SK-N-MC (cell line): ENCODE measurements at regions not wholly inside any gene's neighbourhood (a gene's known extent, or its start where the extent isn't known, plus 50 kb on each side); places are given as distances from the start of the nearest gene placed in this dataset.

Experiments
- DNase-seq: peaks from one replicate; pipeline ENCODE4 v3.0.0-alpha.2; 2011; ENCODE audit warnings: low read depth, low spot score
- H3K27ac ChIP-seq: fragments of 200-600 bp; sonication (generic); 2 replicates; pipeline ENCODE4 v1.5.1; 2016; ENCODE audit warnings: mixed run types
- H3K36me3 ChIP-seq: fragments of 200-600 bp; sonication (generic); 2 replicates; pipeline ENCODE4 v1.6.1; 2017; ENCODE audit warnings: antibody characterized with exemption, low read length, mixed read lengths; ENCODE audit not compliant: insufficient read depth
- H3K4me3 ChIP-seq: fragments of 200-600 bp; sonication (generic); 2 replicates; pipeline ENCODE4 v1.5.1; 2016
- H3K9ac ChIP-seq: fragments of 200-600 bp; sonication (generic); 2 replicates; pipeline ENCODE4 v1.8.0; 2017; ENCODE audit warnings: mixed run types, mixed read lengths; ENCODE audit not compliant: insufficient read length
- H3K9me3 ChIP-seq: fragments of 200-600 bp; sonication (generic); 2 replicates; pipeline ENCODE4 v1.6.1; 2017; ENCODE audit warnings: low read depth, mild to moderate bottlenecking, antibody characterized with exemption, low read length, moderate library complexity, mixed read lengths
- EZH2 ChIP-seq: fragments of 200-600 bp; sonication (generic); IDR thresholded peaks from one replicate; pipeline ENCODE4 v1.6.1; 2017; ENCODE audit warnings: antibody characterized with exemption
- FOXP2 ChIP-seq: optimal IDR thresholded peaks from 2 replicates; pipeline ENCODE3; 2011; ENCODE audit warnings: mild to moderate bottlenecking, moderate library complexity; ENCODE audit not compliant: insufficient read depth; ENCODE audit errors: extremely low read length, control extremely low read depth
- POLR2AphosphoS5 ChIP-seq: IDR thresholded peaks from 2 replicates; pipeline ENCODE4 v1.6.1; 2012; ENCODE audit warnings: mild to moderate bottlenecking, low read depth, low read length, borderline replicate concordance

DNA sequence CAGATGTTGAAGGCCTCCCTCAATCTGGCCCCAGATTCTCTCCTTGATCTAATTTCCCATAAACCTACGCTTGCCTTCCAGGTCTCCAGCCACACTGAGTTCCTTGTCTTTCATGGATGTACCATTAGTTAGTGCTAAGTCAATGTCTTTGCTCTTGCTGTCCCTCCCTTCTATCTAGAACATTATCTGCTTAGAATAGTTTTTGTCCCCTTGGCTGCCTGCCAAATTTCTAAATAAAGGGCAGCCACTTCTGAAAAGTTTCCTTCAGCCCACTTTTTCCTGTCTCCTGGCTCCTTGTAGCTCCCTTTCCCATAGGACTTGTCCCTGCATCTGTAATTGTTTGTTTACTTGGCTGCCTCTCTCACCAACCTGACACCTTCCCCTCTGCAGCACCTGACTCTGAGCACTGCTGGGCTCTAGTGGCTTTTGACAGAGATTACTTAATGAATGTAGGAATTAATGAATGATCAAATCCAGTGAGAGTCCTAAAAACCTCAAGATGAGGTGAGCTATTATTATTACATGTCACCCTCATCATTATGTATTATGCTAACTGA, 58.3 kb downstream of the CXCL12 start:
- Histone ChIP-seq H3K9me3 (no peaks in the 10 kb centered on the region), H3K4me3 (no peak overlapping the region), H3K9ac (no peak overlapping the region), H3K27ac (no peak overlapping the region), H3K36me3 (no peaks in the 10 kb centered on the region)
- TF ChIP-seq POLR2AphosphoS5, result no peak
- DNase-seq, result no peak

DNA sequence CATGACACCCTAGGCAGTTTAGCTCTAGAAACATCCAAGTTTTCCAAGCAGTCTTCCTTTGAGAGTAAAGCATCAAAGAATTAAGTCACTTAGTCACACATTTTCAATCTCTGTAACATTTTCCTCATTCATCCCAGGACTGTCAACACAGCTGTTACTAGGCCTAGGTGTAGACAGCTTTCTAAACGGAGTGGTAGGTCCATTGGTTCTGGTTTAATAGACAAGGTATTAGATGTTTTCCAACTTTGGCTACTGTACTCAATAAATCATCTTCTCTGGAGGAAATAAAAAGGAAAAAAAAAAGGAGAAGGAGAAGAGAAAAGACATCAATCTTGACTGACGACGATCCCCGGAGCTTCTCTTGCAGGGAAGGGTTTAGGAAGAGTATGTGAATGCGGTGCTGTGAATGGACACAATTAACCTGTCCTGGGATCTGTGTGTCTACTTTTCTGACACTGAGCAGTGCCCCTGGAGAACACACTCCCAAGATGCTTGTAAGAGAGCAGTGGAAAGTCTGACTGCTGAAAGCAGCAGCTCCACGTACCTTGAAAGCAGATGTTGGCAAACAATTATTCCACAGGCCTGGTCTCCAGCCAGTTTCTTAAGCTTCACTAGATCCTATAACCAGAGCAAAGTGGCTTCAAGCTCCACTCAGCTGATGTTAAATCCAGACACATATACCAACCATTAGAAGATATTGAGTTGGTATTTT, 59.1 kb downstream of the CXCL12 start:
- Histone ChIP-seq H3K9ac (no peak overlapping the region), H3K36me3 (no peaks in the 10 kb centered on the region), H3K9me3 (no peaks in the 10 kb centered on the region), H3K4me3 (no peak overlapping the region), H3K27ac (no peak overlapping the region)
- no peak for TF ChIP-seq EZH2
- TF ChIP-seq FOXP2, result no peak
- TF ChIP-seq POLR2AphosphoS5, result no peak
- no peak for DNase-seq

DNA sequence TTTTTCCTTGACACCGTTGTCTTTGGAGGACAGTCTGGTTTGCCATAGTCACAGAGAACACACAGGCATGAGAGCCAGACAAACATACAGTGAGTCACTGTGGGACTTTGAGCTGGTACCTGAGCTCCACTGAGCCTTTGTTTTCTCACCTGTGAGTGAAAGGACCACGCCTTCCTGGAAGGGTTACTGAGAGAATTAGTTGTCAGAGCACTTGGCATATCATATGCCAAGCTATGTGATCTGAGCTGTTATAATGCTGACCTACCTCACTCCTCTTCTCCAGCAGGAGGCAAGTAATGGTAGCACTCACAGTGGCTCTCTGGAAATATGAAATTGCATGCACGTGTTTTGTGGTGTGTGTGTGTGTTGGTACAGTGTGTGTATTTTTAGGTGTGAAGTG, 59.7 kb downstream of the CXCL12 start:
- Histone ChIP-seq H3K9ac (no peak overlapping the region), H3K9me3 (no peaks in the 10 kb centered on the region), H3K36me3 (no peaks in the 10 kb centered on the region), H3K4me3 (no peak overlapping the region), H3K27ac (no peak overlapping the region)
- DNase-seq, result no peak
- no peak for TF ChIP-seq EZH2
- TF ChIP-seq FOXP2, result no peak
- no peak for TF ChIP-seq POLR2AphosphoS5

DNA sequence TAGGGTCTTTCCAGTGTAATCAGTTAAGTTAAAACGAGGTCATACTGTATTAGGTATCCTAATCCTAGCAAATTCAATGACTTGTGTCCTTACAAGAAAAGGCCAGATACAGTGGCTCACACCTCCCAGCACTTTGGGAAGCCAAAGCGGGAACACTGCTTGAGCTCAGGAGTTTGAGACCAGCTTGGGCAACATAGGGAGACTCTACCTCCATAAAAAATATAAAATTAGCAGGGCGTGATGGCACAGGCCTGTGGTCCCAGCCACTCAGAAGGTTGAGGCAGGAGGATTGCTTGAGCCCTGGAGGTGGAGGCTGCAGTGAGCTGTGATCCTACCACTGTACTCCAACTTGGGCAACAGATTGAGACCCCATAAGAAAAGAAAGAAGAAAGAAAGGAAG, 61.1 kb downstream of the CXCL12 start:
- H3K36me3 ChIP-seq, result no peaks in the 10 kb centered on the region
- no peak overlapping the region for H3K4me3 ChIP-seq
- no peak for DNase-seq
- TF ChIP-seq EZH2 (no peak), POLR2AphosphoS5 (no peak)
- no peak overlapping the region for H3K9ac ChIP-seq
- H3K27ac ChIP-seq, result no peak overlapping the region
- H3K9me3 ChIP-seq, result no peaks in the 10 kb centered on the region

DNA sequence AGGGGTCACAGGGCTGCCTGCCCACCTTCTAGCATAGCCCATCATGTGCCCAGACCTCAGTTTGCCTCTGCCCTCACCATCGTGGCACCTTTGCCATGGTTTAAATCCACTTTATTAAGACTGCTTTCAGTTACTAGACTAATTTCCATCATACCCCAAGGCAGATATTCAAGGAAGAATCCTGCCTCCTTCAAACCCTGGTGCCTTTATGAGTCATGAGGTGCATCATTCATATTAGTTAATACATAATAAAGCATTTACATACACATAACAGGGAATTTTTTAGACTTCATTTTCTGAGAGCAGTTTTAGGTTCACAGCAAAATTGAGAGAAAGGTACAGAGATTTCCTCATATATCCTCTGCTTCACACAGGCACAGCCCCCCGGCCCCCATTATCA, 62.8 kb downstream of the CXCL12 start:
- no peak overlapping the region for H3K27ac ChIP-seq
- TF ChIP-seq POLR2AphosphoS5, result no peak
- TF ChIP-seq EZH2, result no peak
- TF ChIP-seq FOXP2, result no peak

DNA sequence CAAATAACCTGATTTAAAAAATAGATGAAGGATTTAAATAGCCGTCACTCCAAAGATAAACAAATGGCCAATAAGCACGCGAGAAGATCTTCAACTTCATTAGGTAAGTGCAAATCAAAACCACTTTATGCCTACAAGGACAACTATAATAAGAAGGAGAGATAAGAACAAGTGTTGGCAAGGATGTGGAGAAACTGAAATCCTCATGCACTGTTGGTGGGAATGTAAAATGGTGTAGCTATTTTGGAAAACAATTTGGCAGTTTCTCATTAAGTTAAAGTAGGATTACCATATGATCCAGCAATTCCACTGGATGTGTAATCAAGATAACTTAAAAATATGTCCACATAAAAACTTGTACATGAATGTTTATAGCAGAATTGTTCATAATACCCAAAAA, 64.1 kb downstream of the CXCL12 start:
- no peak for DNase-seq
- Histone ChIP-seq H3K4me3 (no peak overlapping the region), H3K9ac (no peak overlapping the region), H3K36me3 (no peaks in the 10 kb centered on the region), H3K9me3 (no peaks in the 10 kb centered on the region), H3K27ac (no peak overlapping the region)
- TF ChIP-seq POLR2AphosphoS5 (no peak), EZH2 (no peak), FOXP2 (no peak)

More for the DNA sequence above, 62.8 kb downstream of the CXCL12 start:
- Histone ChIP-seq H3K9ac (no peak overlapping the region), H3K4me3 (no peak overlapping the region), H3K36me3 (no peaks in the 10 kb centered on the region), H3K9me3 (no peaks in the 10 kb centered on the region)
- no peak for DNase-seq

DNA sequence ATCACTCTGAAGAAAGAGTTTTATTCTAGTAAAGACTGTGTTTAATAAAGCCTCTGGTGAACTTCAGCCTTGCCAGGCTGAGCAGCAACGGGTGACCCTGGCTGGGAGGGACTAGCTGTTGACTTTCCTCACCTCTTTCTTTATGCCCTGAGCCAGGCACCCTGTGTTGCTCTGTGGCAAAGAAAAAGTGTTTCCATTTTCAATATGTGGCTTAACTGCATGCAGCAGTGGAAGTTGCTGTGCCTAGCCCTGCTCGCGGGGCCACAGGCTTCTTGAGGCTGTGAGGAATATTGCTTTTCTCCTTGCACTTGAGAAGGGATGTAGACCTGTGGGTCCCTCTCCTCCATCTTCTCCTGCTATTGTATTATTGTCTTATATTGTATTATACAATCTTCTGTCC, 67.0 kb downstream of the CXCL12 start:
- TF ChIP-seq EZH2 (no peak), FOXP2 (no peak), POLR2AphosphoS5 (no peak)
- Histone ChIP-seq H3K36me3 (no peaks in the 10 kb centered on the region), H3K4me3 (no peak overlapping the region), H3K27ac (no peak overlapping the region), H3K9me3 (no peaks in the 10 kb centered on the region), H3K9ac (no peak overlapping the region)
- DNase-seq, result no peak

DNA sequence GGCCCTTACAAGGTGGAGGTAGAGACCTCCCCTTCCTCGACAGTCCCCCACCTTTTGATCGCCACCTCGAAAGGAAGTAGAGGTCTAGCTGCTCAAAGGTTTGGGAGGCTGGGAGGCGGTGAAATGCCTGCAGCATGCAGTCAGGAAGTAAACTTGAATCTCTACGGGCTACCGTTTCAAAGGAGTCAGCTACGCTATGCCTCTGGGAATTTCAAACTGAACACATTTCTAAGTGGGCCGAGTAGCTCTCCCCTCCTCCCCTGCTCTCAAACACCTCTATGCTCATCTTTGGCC, 68.0 kb downstream of the CXCL12 start:
- Histone ChIP-seq H3K36me3 (no peaks in the 10 kb centered on the region), H3K27ac (no peak overlapping the region), H3K9me3 (no peaks in the 10 kb centered on the region), H3K4me3 (no peak overlapping the region), H3K9ac (no peak overlapping the region)
- no peak for TF ChIP-seq POLR2AphosphoS5
- TF ChIP-seq FOXP2, result no peak
- DNase-seq, result no peak
